ENCODE measurements at regions not wholly inside any gene's neighbourhood (a gene's known extent, or its start where the extent isn't known, plus 50 kb on each side); places are given as distances from the start of the nearest gene placed in this dataset.

GRCh38 chr9:79222483-79222882, 349.3 kb upstream of the TLE4 start:
- Histone ChIP-seq H3K4me3 (no peak overlapping the region), H3K36me3 (no peaks in the 10 kb centered on the region), H3K4me1 (no peaks in the 10 kb centered on the region), H3K9me3 (no peaks in the 10 kb centered on the region), H3K27me3 (no peaks in the 10 kb centered on the region), H3K27ac (no peak overlapping the region)
- intact Hi-C loops (cut with DNase I; ENCODE audit: low total_unique reads): no loop called here
- TF ChIP-seq CTCF (IDR thresholded peaks at IDR 0.05) (no peak), POLR2AphosphoS5 (IDR thresholded peaks at IDR 0.05) (no peak), POLR2A (IDR thresholded peaks at IDR 0.05) (no peak)
- no peak for DNase-seq (ENCODE audit: low spot score in 2 of 2)

- H3K9me3 ChIP-seq: no peaks in the 10 kb centered on the region
- no peaks in the 10 kb centered on the region for H3K4me1 ChIP-seq
- no peak for DNase-seq (ENCODE audit: low spot score in 2 of 2)
- TF ChIP-seq POLR2A (IDR thresholded peaks at IDR 0.05) (no peak), CTCF (IDR thresholded peaks at IDR 0.05) (no peak), POLR2AphosphoS5 (IDR thresholded peaks at IDR 0.05) (no peak)
- no peak overlapping the region for H3K27ac ChIP-seq
- intact Hi-C loops (cut with DNase I; ENCODE audit: low total_unique reads): no loop called here
- no peak overlapping the region for H3K4me3 ChIP-seq
- no peaks in the 10 kb centered on the region for H3K36me3 ChIP-seq
- H3K27me3 ChIP-seq: no peaks in the 10 kb centered on the region
Observed at GRCh38 chr9:79224672-79225433, 346.9 kb upstream of the TLE4 start.

- H3K4me1 ChIP-seq: no peaks in the 10 kb centered on the region
- no peak for TF ChIP-seq CTCF (IDR thresholded peaks at IDR 0.05)
- TF ChIP-seq POLR2AphosphoS5 (IDR thresholded peaks at IDR 0.05): no peak
- no peak for TF ChIP-seq POLR2A (IDR thresholded peaks at IDR 0.05)
- H3K4me3 ChIP-seq: no peak overlapping the region
- H3K27ac ChIP-seq: no peak overlapping the region
- H3K36me3 ChIP-seq: no peaks in the 10 kb centered on the region
- no peak for DNase-seq (ENCODE audit: low spot score in 2 of 2)
- no peaks in the 10 kb centered on the region for H3K27me3 ChIP-seq
- H3K9me3 ChIP-seq: peaks cover 0 to 5% of the 10 kb centered on the region in 2 donors
- intact Hi-C loops (cut with DNase I; ENCODE audit: low total_unique reads): no loop called here
Observed at GRCh38 chr9:79233542-79233941, 338.2 kb upstream of the TLE4 start.

- no peak for TF ChIP-seq CTCF (IDR thresholded peaks at IDR 0.05)
- no peak for TF ChIP-seq POLR2A (IDR thresholded peaks at IDR 0.05)
- TF ChIP-seq POLR2AphosphoS5 (IDR thresholded peaks at IDR 0.05): no peak
- no peak for DNase-seq (ENCODE audit: low spot score in 2 of 2)
- peaks cover 0 to 5% of the 10 kb centered on the region in 2 donors for H3K9me3 ChIP-seq
- H3K27me3 ChIP-seq: no peaks in the 10 kb centered on the region
- intact Hi-C loops (cut with DNase I; ENCODE audit: low total_unique reads): no loop called here
- H3K36me3 ChIP-seq: no peaks in the 10 kb centered on the region
- H3K4me1 ChIP-seq: no peaks in the 10 kb centered on the region
- no peak overlapping the region for H3K4me3 ChIP-seq
- H3K27ac ChIP-seq: no peak overlapping the region
Observed at GRCh38 chr9:79236466-79236865, 335.3 kb upstream of the TLE4 start.

- no peak for DNase-seq (ENCODE audit: low spot score in 2 of 2)
- no peaks in the 10 kb centered on the region for H3K27me3 ChIP-seq
- intact Hi-C loops (cut with DNase I; ENCODE audit: low total_unique reads): no loop called here
- H3K9me3 ChIP-seq: no peaks in the 10 kb centered on the region
- no peak overlapping the region for H3K27ac ChIP-seq
- no peak overlapping the region for H3K4me3 ChIP-seq
- TF ChIP-seq CTCF (IDR thresholded peaks at IDR 0.05): no peak
- no peak for TF ChIP-seq POLR2A (IDR thresholded peaks at IDR 0.05)
- no peak for TF ChIP-seq POLR2AphosphoS5 (IDR thresholded peaks at IDR 0.05)
- H3K4me1 ChIP-seq: no peaks in the 10 kb centered on the region
- no peaks in the 10 kb centered on the region for H3K36me3 ChIP-seq
Observed at GRCh38 chr9:79237861-79238260, 333.9 kb upstream of the TLE4 start.

Data from breast epithelium (tissue), 4 donors.